DMS153 treated with DMSO at 0.1 percent for 48 hours (cell line): ENCODE measurements at regions not wholly inside any gene's neighbourhood (a gene's known extent, or its start where the extent isn't known, plus 50 kb on each side); places are given as distances from the start of the nearest gene placed in this dataset.
A peak's percentile ranks its signal among the peaks of the same experiment; 100 is the strongest.

Experiments
- DNase-seq: peaks from one replicate; lab custom pipeline; 2025; ENCODE audit not compliant: unreplicated experiment; lab: John Stamatoyannopoulos, UW

DNA sequence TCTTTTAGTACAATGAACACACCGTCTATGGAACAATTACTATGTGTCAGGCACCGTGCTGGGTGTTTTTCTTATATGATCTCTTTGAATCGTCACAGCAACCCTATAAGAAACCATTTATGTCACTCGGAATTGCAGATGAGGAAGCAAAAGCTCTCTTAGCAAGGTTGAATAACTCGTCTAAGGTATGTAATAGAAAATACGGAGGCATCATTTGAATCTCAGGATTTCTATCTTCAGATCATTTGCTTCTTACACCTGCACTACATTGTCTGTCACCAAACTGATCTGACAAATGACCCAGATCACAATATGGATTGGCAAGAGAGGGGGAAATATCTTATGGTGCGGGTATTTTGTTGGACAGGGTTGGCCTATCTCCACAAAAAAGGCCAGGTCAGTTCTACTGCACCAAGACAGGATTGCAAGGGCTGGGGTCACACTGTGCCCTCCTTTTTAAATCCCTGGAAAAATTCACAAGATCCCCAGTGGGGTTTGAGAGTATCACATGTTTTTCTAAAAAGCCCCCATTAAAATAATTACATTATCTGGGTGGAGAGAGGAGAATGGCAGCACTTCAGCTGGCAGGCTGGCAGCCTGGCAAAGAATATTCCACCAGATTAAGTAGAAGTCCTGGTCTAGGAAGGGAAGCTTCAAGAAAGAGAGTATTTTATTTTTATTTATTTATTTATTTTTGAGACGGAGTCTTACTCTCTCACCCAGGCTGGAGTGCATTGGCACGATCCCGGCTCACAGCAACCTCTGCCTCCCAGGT, 110.7 kb upstream of the CLMP start:
- DNase-seq, result no peak

GRCh38 chr11:123304828-123305466, 109.9 kb upstream of the CLMP start:
- DNase-seq, result no peak

- no peak for DNase-seq
Measured at GRCh38 chr11:123303924-123304323, 108.9 kb upstream of the CLMP start.

DNA sequence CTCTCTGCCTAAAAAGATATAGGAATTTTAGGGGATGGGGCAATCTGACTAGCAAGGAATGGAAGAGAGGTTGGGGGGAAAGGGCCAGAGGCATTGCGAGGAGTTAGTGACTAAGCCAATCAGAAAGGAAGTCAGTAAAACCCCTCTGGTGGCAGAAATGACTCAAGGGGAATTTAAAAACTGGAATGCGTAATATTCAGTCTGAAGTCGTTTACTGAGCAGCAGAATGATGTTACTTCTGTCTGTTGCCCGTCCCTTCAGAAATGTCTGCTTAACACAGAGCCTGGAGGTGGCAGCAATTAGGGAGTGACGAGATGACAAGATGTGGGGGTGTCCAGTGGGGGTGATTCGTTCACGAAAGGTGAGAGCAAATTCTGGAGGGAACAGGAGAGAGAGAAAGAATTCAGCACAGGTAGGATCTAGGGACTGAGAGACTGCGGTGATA, 107.7 kb upstream of the CLMP start:
- no peak for DNase-seq

DNA sequence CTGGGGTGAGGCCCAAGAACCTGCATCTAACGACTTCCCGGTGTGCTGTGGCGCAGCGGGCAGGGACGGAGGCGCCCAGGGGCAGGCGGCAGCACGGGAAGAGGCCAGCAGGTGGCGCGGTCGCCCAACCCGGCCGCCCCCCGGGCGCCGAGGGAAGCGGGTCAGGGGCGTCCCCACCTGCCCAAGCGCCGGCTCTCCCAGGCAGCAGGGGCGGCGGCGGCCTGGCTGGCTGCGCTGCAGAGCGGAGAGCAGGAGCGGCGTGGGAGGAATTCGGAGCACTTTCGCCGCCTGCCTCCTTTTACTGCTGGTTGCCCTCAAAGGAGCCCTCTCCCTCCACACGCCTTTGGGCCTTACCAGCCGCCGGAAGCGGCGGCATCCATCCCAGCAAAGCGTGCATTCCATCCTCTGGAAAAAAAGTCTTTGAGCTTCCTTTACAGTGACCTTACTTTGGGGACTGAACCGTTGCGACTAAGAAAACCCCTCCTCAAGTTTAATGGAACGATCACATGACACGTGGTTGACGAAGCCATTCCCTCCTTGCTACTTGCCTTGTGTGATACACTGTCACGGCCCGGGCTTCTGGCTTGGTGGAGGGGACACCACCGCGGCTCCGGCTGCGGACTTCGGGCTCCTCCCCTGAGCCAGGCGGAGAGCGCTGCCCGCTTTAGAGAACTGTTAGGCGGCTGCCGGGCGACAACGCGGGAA, 106.8 kb upstream of the CLMP start:
- peak; percentile 54 for DNase-seq

DNA sequence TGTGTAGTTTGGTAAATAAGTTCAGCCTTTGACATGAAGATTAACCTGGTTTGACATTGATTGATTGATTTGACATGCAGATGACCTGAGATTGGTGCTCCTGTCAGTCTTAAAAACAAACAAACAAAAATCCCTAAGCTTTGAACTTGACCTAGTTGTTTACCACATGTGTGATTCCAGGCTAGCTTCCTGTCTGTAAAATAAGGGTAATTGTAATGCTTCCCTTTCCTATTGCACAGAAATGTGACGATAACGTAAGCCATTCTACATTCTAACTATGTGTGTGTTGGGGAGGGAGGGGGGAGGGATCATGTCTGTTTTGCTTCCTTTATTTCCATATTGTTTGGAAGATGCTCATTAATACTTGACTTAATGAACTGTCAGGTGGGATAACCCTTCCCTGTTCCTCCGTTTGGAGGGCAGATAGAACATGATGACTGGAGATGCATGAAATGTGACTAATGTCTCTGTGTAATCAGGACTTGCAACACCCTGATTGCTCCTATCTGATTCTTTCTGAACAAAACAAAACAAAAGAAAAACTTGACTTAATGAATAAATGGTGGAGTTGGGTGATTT, 106.1 kb upstream of the CLMP start:
- DNase-seq, result no peak

DNA sequence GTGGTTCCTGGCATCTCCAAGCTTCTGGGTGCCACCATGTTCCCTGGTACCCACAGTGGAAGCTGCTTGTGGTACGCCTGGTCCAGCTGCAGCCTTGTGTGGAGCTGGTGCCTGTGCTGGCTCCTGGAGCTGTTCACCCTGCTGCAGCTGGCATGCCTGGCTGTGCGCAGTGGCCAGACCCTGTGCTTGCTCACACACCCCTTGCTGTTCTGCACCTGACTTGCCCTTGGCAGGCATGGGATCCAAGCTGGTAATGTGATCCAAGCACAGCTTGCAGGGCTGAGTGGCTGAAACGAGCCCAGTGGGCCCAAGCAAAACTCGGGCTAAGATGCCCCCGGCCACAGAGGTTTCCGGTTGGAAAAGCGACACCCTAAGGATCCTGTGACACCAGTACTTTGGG, 104.7 kb upstream of the CLMP start:
- no peak for DNase-seq

DNA sequence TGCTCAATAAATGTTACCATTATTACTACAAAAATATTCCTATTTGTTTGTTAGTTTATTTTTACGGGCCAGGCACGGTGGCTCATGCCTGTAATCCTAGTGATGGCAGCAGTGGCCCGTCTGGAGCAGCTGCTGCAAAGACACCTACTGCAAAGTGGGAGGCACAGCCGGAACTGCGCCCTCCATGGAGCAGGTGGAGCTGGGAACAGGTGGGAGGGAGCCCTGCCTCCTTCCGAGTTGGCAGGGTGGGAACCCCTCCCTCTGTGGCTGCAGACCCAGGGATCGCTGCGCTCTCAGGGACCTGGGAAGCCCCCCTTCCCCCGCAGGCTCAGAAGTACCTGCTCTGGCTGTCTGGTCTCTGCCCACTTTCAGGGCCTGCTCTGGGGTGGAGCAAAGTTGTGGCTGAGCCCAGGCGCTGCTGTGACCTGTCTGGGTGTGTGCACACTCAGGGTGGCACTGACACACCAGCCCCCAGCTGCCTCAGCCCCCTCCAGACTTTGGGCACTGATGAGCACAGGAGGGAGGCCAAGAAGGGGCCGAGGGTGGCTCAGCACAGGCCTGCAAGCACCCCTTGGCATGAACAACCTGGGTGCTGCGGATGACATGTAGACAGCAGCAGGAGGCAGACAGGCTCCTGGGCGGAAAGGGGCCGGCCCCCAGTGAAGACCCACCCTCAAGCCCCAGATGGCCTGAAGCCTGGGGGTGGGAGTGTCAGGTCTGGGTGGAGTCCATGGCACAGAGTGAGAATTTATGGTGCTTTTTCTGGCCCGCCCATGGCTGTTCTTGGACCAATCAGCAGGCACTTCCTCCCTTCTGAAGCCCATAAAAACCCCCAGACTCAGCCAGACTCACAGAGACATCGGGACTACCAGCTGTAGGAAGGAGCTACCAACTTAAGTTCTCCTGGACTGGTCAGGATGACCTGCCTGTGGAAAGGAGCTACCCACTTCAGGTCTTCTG, 103.7 kb upstream of the CLMP start:
- no peak for DNase-seq

DNA sequence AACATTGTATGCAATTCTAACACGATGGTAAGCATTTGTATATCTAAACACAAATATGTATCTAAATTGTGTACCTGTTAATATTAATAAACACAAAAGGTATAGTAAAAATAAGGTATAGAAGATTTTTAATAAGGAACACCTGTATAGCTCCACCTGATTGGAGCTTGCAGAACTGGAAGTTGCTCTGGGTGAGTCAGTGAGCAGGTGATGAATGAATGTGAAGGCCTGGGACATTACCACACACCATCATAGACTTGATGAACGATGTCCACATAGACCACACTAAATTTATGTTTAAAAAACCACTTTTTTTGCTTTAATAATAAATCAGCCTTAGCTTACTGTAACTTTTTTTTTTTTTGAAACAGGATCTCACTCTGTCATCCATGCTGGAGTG, 97.6 kb upstream of the CLMP start:
- DNase-seq, result no peak

DNA sequence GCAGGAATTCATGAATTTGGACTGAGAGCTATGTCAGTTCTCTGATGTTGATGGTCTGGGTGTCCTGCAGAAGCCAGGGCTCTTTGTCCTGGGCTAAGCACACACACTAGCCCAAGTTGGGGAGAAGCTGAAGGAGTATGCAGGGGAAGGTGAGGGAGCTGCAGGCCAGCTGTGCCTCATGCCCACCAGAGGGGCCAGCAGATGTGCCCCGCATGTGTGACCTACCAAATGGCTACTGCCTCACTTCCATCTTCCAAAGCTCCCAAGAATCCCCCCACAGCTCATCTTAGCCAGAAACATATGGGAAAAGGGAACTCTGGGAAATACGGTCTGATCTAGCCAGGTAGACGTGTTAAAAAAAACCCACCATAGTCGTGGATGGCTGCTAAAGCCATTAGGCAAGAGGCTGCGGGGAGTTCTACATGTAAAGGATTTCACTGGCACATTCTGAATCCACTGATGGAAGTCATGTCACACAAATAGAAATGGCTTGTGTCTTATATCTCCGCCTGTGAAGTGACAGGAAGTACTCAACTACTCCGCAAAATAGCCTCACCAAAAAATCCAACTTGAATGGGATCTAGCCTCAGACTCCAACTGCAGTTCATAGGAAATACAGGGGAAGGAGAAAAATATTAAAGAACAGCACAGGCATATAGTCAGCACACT, 96.3 kb upstream of the CLMP start:
- DNase-seq, result no peak

DNA sequence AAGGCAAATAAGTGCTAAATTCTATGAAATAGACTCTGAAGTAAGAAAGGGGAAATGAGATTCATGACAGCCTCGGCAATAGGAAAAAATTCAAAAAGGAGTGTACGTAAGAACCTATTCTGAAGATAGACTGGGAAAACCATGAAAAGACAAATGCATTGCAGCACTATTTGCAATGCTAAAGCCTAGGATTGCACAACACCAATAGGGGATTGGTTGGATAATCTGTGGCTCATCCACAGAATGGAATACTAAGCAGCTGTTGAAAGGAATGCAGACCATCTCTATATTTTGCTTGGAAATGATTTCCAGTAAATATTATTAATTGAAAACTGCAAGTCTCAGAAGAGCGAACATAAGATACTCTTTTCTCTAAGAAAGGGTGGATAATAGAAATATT, 91.7 kb upstream of the CLMP start:
- no peak for DNase-seq

- DNase-seq, result no peak
Measured at GRCh38 chr11:123286255-123286654, 91.2 kb upstream of the CLMP start.

DNA sequence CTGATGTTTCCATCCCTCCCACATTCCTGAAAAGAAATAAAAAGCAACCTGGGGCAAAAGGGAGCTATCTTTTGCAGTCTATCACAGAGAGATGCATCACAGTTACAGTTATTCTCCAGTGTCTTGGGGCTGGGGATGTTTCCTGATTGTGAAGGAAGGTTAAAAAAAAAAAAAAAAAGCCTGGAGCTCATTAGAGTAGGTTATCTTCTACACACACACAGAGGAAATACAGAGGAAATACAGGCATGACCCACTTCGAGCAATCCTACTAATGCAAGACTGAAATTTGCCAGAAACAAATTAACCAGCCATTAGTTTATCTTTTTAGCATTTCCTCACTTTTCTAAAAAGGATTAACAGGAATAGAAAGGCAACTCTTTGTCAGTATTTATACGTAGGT, 89.4 kb upstream of the CLMP start:
- no peak for DNase-seq

DNA sequence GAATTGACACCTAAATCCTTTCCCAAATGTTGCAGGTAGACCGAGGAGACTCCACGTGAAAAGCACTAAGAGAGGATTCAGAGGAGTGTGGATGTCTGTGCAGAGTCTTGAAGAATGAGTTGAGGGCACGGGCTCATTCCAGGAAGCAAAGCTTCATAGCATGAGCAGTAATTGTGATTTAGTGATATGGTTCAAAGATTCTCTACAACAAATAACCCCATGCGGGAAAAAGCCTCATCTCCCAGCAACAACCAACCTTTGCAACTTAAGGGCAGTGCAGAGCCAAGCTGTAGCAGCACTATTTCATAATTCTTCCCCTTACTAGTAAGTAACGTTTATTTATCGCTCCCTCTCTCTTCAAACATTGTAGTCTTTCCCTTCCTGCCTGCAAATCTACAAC, 87.5 kb upstream of the CLMP start:
- DNase-seq, result no peak

DNA sequence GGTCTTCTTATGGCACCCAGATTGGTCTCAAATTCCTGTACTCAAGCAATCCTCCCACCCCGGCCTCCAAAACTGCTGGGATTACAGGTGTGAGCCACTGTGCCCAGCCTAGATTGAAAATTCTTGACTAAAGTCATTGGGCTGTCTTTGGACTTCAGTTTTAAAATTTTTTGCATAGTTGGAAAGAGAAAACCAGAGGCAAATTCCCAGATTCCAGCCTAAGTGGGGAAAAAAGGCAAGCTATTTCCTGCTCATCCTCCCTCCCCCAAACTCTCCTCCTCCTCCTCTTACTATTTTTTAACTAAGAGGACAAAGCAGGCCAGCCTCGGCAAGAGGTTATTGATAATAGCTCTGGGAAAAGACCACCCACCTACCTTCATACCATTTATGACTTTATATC, 78.6 kb upstream of the CLMP start:
- DNase-seq, result no peak

GRCh38 chr11:123272565-123272964, 77.5 kb upstream of the CLMP start:
- no peak for DNase-seq

DNA sequence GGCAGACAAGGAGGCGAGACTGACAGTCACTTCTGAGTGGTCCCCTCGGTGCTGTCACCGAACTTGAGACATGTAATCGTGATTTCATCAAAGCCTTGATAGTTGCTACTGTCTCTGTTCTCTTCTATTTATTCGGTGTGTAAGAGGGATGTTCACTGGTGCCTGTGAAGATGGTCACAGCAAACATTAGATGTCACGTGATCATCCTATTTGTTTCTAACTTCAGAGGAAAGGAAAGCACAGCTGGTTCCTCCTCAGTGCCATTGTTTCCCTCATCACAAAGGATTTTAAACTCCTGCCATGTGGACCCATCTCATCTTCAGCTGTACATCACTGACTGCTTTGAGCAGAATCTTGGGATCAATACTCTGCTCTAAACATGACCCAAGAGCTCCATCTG, 73.1 kb upstream of the CLMP start:
- DNase-seq, result no peak

- DNase-seq, result no peak
Measured at GRCh38 chr11:123265951-123266350, 70.9 kb upstream of the CLMP start.

DNA sequence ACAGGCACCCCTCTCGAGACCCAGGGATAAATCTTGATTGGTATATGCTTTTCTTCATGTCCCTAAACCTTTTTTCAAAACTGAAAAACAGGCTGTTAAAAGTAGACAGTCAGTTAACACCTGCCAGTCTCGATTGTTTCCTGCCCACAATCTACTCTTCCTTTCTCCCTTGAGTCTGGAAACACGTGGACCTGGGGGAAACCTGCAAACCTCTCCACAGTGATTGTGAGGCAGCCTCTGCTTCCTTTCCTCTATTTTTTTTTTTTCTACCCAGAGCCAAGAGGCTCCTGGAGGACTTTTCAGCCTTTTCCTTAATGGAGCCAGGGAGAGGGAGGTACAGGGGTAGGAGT, 69.4 kb upstream of the CLMP start:
- DNase-seq, result no peak
